ENCODE measurements at regions not wholly inside any gene's neighbourhood (a gene's known extent, or its start where the extent isn't known, plus 50 kb on each side); places are given as distances from the start of the nearest gene placed in this dataset.

DNA sequence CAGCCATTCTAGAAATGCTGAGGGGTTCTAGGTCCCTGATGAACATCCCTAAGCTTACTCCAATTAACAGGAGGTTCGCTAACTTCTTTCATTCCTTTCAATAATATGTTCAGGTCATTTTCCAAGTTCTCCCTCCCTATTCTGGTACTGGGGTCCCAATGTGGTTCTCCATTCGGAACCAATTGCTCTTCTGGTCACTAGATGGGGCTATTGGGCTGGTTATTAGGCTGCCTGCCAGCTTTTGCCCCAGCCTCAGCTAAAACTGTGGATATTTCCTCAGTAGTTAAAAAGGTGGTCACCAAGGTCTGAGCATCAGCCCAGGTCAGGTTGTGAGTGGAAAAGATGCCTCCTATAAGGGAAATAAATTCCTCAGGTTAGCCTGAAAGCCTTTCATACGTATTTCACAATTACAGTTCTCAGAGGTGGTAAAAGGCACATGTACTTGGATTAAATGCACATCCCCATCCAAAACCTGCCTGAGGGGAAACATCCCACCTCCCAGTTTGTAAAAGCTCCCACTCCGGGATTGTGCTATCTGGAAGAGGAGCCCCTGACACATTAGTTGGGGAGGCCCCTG is 161.1 kb upstream of the CCDC179 start:
- Histone ChIP-seq H3K27me3 (replicated peaks in 1 of 2; ENCODE audit: control insufficient read depth in 2 of 2, extremely low read depth in 1 of 2, insufficient read depth in 2 of 2, low read length in 1 of 2) (no peaks in the 10 kb centered on the region), H3K27ac (ENCODE audit: low read length) (no peak overlapping the region), H3K4me1 (ENCODE audit: control insufficient read depth in 1 of 2, extremely low read depth in 1 of 2, insufficient read depth in 2 of 2, low read length in 2 of 2) (no peaks in the 10 kb centered on the region), H3K4me3 (ENCODE audit: control insufficient read depth in 1 of 2, extremely low read depth in 1 of 2, low read length in 1 of 2) (no peak overlapping the region), H3K36me3 (ENCODE audit: control insufficient read depth in 2 of 2, extremely low read depth in 1 of 2, insufficient read depth in 1 of 2, low read length in 1 of 2) (no peaks in the 10 kb centered on the region), H3K9me3 (no peaks in the 10 kb centered on the region)
- peak in 1 of 35 experiments; percentile 11 for DNase-seq
- Mint-ChIP-seq H3K4me3 (no peak overlapping the region), H3K27ac (no peak overlapping the region), H3K4me1 (peaks cover 0 to 5% (median 0%) of the 10 kb centered on the region in 3 donors), H3K27me3 (no peaks in the 10 kb centered on the region), H3K36me3 (no peaks in the 10 kb centered on the region), H3K9me3 (no peaks in the 10 kb centered on the region)
- ChIA-PET POLR2A (no interaction called here), CTCF (no interaction called here)
- ATAC-seq (replicated peaks in 1 of 4) = no peak
- WGBS (ENCODE audit: insufficient coverage) = no CpG with 5 or more reads among the region's 4 CpGs

DNA sequence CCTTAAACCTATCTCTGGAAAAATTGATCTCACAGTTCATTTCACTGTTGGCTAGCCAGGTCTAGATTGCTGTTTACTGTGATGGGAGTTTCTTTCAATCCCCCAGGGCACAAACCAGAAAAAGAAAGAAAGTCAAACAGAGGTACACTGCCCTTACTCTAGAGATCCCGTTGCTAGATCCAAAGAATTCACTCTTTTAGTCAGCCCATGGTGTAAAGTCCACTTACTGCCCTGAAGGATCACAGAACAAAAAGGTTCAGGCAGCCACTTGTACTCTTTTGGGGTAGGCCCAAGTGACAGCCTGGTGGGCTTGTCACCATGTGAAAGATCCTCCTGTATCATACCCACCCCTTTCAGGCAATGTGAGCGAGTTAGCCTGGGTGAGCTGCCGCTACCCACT is 162.6 kb upstream of the CCDC179 start:
- POLR2A ChIA-PET = no interaction called here
- WGBS (ENCODE audit: insufficient coverage) = 100% methylated on average over 1 of the region's 3 CpGs
- no peaks in the 10 kb centered on the region for H3K36me3 ChIP-seq (ENCODE audit: control insufficient read depth in 2 of 2, extremely low read depth in 1 of 2, insufficient read depth in 1 of 2, low read length in 1 of 2)
- H3K4me3 Mint-ChIP-seq = no peak overlapping the region
- H3K27me3 ChIP-seq (replicated peaks in 1 of 2; ENCODE audit: control insufficient read depth in 2 of 2, extremely low read depth in 1 of 2, insufficient read depth in 2 of 2, low read length in 1 of 2) = no peaks in the 10 kb centered on the region
- no peak for DNase-seq
- no peak overlapping the region for H3K27ac Mint-ChIP-seq
- H3K27ac ChIP-seq (ENCODE audit: low read length) = no peak overlapping the region
- ATAC-seq (replicated peaks in 1 of 4) = no peak
- H3K9me3 Mint-ChIP-seq = no peaks in the 10 kb centered on the region
- CTCF ChIA-PET = interaction anchor here in 1 of 2 donors (0.6 kb wide), 1 partner anchor 23 kb away, joined by 4 read pairs; no protein-coding TSS in a partner anchor
- H3K4me1 Mint-ChIP-seq = peaks cover 0 to 5% (median 0%) of the 10 kb centered on the region in 3 donors
- H3K9me3 ChIP-seq = no peaks in the 10 kb centered on the region
- H3K4me1 ChIP-seq (ENCODE audit: control insufficient read depth in 1 of 2, extremely low read depth in 1 of 2, insufficient read depth in 2 of 2, low read length in 2 of 2) = no peaks in the 10 kb centered on the region
- H3K27me3 Mint-ChIP-seq = no peaks in the 10 kb centered on the region
- H3K4me3 ChIP-seq (ENCODE audit: control insufficient read depth in 1 of 2, extremely low read depth in 1 of 2, low read length in 1 of 2) = no peak overlapping the region
- H3K36me3 Mint-ChIP-seq = no peaks in the 10 kb centered on the region

DNA sequence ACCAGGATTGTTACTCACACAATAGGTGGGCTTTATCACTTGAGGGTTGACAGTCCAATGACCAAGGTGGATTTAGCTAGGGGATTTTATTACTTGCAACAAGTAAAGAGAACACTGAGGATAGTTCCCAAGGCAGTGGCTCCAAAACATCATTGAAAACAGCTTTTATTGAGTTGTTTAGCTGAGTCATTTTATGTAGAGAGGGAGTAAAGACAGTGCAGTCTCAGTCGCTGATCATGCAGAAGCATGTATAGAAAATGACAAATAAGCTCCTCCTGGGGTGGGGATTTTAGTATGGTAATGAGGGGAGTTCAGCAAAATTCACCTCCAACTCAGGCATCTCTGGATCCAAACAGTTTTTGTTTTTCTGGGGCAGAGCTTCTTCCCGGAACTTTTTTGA is 163.0 kb upstream of the CCDC179 start:
- ATAC-seq (replicated peaks in 1 of 4) (no peak), DNase-seq (no peak)
- WGBS (ENCODE audit: insufficient coverage) = no CpG with 5 or more reads among the region's 2 CpGs
- Histone ChIP-seq H3K4me1 (ENCODE audit: control insufficient read depth in 1 of 2, extremely low read depth in 1 of 2, insufficient read depth in 2 of 2, low read length in 2 of 2) (no peaks in the 10 kb centered on the region), H3K9me3 (no peaks in the 10 kb centered on the region), H3K4me3 (ENCODE audit: control insufficient read depth in 1 of 2, extremely low read depth in 1 of 2, low read length in 1 of 2) (no peak overlapping the region), H3K27ac (ENCODE audit: low read length) (no peak overlapping the region), H3K36me3 (ENCODE audit: control insufficient read depth in 2 of 2, extremely low read depth in 1 of 2, insufficient read depth in 1 of 2, low read length in 1 of 2) (no peaks in the 10 kb centered on the region), H3K27me3 (replicated peaks in 1 of 2; ENCODE audit: control insufficient read depth in 2 of 2, extremely low read depth in 1 of 2, insufficient read depth in 2 of 2, low read length in 1 of 2) (no peaks in the 10 kb centered on the region)
- H3K27me3 Mint-ChIP-seq = no peaks in the 10 kb centered on the region
- ChIA-PET POLR2A (no interaction called here), CTCF (interaction anchor here (0.6 kb wide), 2 partner anchors 23 to 1667 kb away, joined by 3 to 4 read pairs; no protein-coding TSS in a partner anchor)
- no peak overlapping the region for H3K27ac Mint-ChIP-seq
- peaks cover 0 to 5% (median 0%) of the 10 kb centered on the region in 3 donors for H3K4me1 Mint-ChIP-seq
- H3K9me3 Mint-ChIP-seq = no peaks in the 10 kb centered on the region
- H3K36me3 Mint-ChIP-seq = no peaks in the 10 kb centered on the region
- H3K4me3 Mint-ChIP-seq = no peak overlapping the region

DNA sequence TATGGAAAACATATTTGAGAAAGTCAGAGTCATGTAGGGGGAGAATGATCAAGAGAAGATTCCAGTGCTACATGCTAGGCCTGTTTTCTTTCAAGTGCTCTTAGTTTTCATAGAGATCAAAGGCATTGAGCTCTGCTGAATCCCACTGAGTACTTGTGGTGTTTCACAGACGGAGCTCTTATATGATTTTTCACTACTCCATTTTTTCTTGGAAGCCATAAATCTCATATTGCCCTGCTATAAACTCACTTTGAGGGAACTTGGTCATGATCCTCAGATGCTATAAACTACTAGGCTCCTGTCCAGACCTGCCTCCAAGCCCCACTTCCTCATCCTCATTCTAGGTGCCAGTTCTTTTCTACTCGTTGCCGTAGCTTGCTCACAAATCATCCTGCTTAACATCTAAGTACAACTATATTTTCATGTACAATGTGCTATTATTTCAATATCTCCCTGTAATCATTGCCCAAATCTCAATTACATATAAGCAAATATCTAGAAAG is 180.8 kb upstream of the CCDC179 start:
- no peak overlapping the region for H3K4me3 Mint-ChIP-seq
- no peaks in the 10 kb centered on the region for H3K36me3 Mint-ChIP-seq
- no peaks in the 10 kb centered on the region for H3K27me3 Mint-ChIP-seq
- no peaks in the 10 kb centered on the region for H3K27me3 ChIP-seq (replicated peaks in 1 of 2; ENCODE audit: control insufficient read depth in 2 of 2, extremely low read depth in 1 of 2, insufficient read depth in 2 of 2, low read length in 1 of 2)
- ATAC-seq (replicated peaks in 1 of 4) = no peak
- H3K9me3 ChIP-seq = no peaks in the 10 kb centered on the region
- H3K9me3 Mint-ChIP-seq = peaks cover 4 to 16% (median 5%) of the 10 kb centered on the region in 3 donors
- no peak overlapping the region for H3K27ac Mint-ChIP-seq
- POLR2A ChIA-PET = no interaction called here
- no peak overlapping the region for H3K27ac ChIP-seq (ENCODE audit: low read length)
- no peaks in the 10 kb centered on the region for H3K36me3 ChIP-seq (ENCODE audit: control insufficient read depth in 2 of 2, extremely low read depth in 1 of 2, insufficient read depth in 1 of 2, low read length in 1 of 2)
- DNase-seq = no peak
- H3K4me1 ChIP-seq (ENCODE audit: control insufficient read depth in 1 of 2, extremely low read depth in 1 of 2, insufficient read depth in 2 of 2, low read length in 2 of 2) = no peaks in the 10 kb centered on the region
- 80% methylated on average over 2 of the region's 3 CpGs for WGBS (ENCODE audit: insufficient coverage)
- H3K4me3 ChIP-seq (ENCODE audit: control insufficient read depth in 1 of 2, extremely low read depth in 1 of 2, low read length in 1 of 2) = no peak overlapping the region
- CTCF ChIA-PET = no interaction called here
- no peaks in the 10 kb centered on the region for H3K4me1 Mint-ChIP-seq

DNA sequence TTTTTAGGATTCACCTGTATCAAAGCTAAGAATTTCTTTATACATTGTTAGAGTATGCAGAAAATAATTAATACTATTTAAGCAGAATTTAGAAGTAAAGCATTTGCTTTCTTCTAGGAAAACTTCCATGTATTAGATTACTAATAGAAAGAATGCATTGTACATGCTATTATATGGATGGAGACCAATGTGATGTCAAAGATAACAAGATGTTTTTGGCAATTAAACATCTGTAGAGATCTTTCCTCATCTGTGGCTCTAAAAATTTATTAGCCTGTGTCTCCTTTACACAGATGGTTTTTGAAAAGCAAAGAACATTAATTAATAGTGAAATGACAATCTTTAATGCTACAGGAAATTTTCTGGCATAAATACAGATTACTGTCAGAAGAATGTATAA is 198.4 kb upstream of the CCDC179 start:
- H3K4me1 ChIP-seq (ENCODE audit: control insufficient read depth in 1 of 2, extremely low read depth in 1 of 2, insufficient read depth in 2 of 2, low read length in 2 of 2) = no peaks in the 10 kb centered on the region
- no peaks in the 10 kb centered on the region for H3K36me3 Mint-ChIP-seq
- ChIA-PET POLR2A (no interaction called here), CTCF (interaction anchor here in 1 of 2 donors (0.6 kb wide), 1 partner anchor 222 kb away, joined by 3 read pairs; no protein-coding TSS in a partner anchor)
- no peak overlapping the region for H3K4me3 Mint-ChIP-seq
- no peak for ATAC-seq (replicated peaks in 1 of 4)
- no peak for DNase-seq
- no peaks in the 10 kb centered on the region for H3K27me3 Mint-ChIP-seq
- H3K4me3 ChIP-seq (ENCODE audit: control insufficient read depth in 1 of 2, extremely low read depth in 1 of 2, low read length in 1 of 2) = no peak overlapping the region
- no peak overlapping the region for H3K27ac Mint-ChIP-seq
- H3K27me3 ChIP-seq (replicated peaks in 1 of 2; ENCODE audit: control insufficient read depth in 2 of 2, extremely low read depth in 1 of 2, insufficient read depth in 2 of 2, low read length in 1 of 2) = no peaks in the 10 kb centered on the region
- H3K9me3 Mint-ChIP-seq = peaks cover 0 to 4% (median 2%) of the 10 kb centered on the region in 3 donors
- H3K36me3 ChIP-seq (ENCODE audit: control insufficient read depth in 2 of 2, extremely low read depth in 1 of 2, insufficient read depth in 1 of 2, low read length in 1 of 2) = no peaks in the 10 kb centered on the region
- no peak overlapping the region for H3K27ac ChIP-seq (ENCODE audit: low read length)
- no peaks in the 10 kb centered on the region for H3K9me3 ChIP-seq
- H3K4me1 Mint-ChIP-seq = no peaks in the 10 kb centered on the region

DNA sequence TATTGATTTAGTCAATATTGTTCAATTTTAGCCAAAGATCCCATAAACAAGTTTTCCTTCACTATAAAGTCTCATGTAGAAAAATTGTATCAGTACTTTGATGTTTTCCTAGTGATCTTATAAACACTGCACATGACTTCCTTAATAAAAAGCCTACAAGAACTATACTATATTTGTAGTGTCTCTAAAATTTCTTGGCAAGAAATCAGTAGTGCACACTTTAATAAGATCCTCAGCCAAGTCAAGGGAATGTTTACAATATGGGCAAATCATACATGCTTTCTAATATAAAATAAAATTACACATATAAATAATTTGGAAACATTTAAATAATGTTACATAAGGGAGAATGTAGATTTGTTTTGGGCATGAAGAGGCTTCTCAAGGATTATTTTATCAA is 203.0 kb upstream of the CCDC179 start:
- ChIA-PET POLR2A (no interaction called here), CTCF (no interaction called here)
- no peaks in the 10 kb centered on the region for H3K36me3 ChIP-seq (ENCODE audit: control insufficient read depth in 2 of 2, extremely low read depth in 1 of 2, insufficient read depth in 1 of 2, low read length in 1 of 2)
- ATAC-seq (replicated peaks in 1 of 4) (no peak), DNase-seq (no peak)
- H3K4me3 ChIP-seq (ENCODE audit: control insufficient read depth in 1 of 2, extremely low read depth in 1 of 2, low read length in 1 of 2) = no peak overlapping the region
- H3K27me3 ChIP-seq (replicated peaks in 1 of 2; ENCODE audit: control insufficient read depth in 2 of 2, extremely low read depth in 1 of 2, insufficient read depth in 2 of 2, low read length in 1 of 2) = no peaks in the 10 kb centered on the region
- H3K4me3 Mint-ChIP-seq = no peak overlapping the region
- H3K9me3 Mint-ChIP-seq = peaks cover 0 to 7% (median 4%) of the 10 kb centered on the region in 3 donors
- H3K27ac ChIP-seq (ENCODE audit: low read length) = no peak overlapping the region
- H3K27ac Mint-ChIP-seq = no peak overlapping the region
- H3K4me1 Mint-ChIP-seq = no peaks in the 10 kb centered on the region
- no peaks in the 10 kb centered on the region for H3K4me1 ChIP-seq (ENCODE audit: control insufficient read depth in 1 of 2, extremely low read depth in 1 of 2, insufficient read depth in 2 of 2, low read length in 2 of 2)
- H3K36me3 Mint-ChIP-seq = no peaks in the 10 kb centered on the region
- no peaks in the 10 kb centered on the region for H3K9me3 ChIP-seq
- no peaks in the 10 kb centered on the region for H3K27me3 Mint-ChIP-seq
